ENCODE measurements at regions not wholly inside any gene's neighbourhood (a gene's known extent, or its start where the extent isn't known, plus 50 kb on each side); places are given as distances from the start of the nearest gene placed in this dataset.
A peak's percentile ranks its signal among the peaks of the same experiment; 100 is the strongest.
"Not testable (repeated sequence)": the region's sequence is repeated elsewhere in the genome, so short reads cannot be mapped to it uniquely, and the experiment has no call there.

GRCh38 chr4:34422472-34423175 lies 1821.7 kb downstream of the ARAP2 start:
- ChIA-PET CTCF (no interaction called here), POLR2A (no interaction called here)
- no peak overlapping the region for H3K27ac ChIP-seq
- FAIRE-seq (no peak), DNase-seq (ENCODE audit: low read depth in 1 of 2, low spot score in 1 of 2) (peak in 1 of 2 experiments; percentile 10), ATAC-seq (no peak)
- TF ChIP-seq SMC3 (IDR thresholded peaks at IDR 0.05) (peak; percentile 32; the same call in 2 of the 3 replicates), RAD21 (conservative IDR thresholded peaks at IDR 0.05 in 1 of 2, IDR thresholded peaks at IDR 0.05 in 1 of 2) (peak; percentile 59 to 60), TFCP2L1 (CRISPR knock-in tag; IDR thresholded peaks at IDR 0.05) (no peak), POLR2A (IDR thresholded peaks at IDR 0.05; ENCODE audit: low read length) (no peak), CEBPB (IDR thresholded peaks at IDR 0.05) (no peak), NPAS2 (CRISPR knock-in tag; IDR thresholded peaks at IDR 0.05; ENCODE audit: borderline replicate concordance) (no peak), CTCF (IDR thresholded peaks at IDR 0.05) (peak; percentile 21; the same call in 1 of the 3 replicates)
- H3K4me1 ChIP-seq, result no peaks in the 10 kb centered on the region
- H3K4me2 ChIP-seq, result peak overlapping the region; percentile 46; the same call in 1 of the 3 replicates
- no peaks in the 10 kb centered on the region for H3K9me3 ChIP-seq
- WGBS (ENCODE audit: missing lambda C conversion rate), result 15% methylated on average over 4 of the region's 4 CpGs
- H3K4me3 ChIP-seq, result no peak overlapping the region

GRCh38 chr4:34432706-34433105 lies 1811.6 kb downstream of the ARAP2 start:
- CTCF ChIA-PET, result no interaction called here
- DNase-seq (ENCODE audit: low read depth in 1 of 2, low spot score in 1 of 2), result no peak
- Histone ChIP-seq H3K27ac (no peak overlapping the region), H3K9me3 (no peaks in the 10 kb centered on the region), H3K4me1 (no peaks in the 10 kb centered on the region), H3K4me2 (no peak overlapping the region), H3K4me3 (no peak overlapping the region)
- no peak for TF ChIP-seq CEBPB (IDR thresholded peaks at IDR 0.05)
- TF ChIP-seq JUN (IDR thresholded peaks at IDR 0.05), result no peak
- TF ChIP-seq PBX3 (IDR thresholded peaks at IDR 0.05), result no peak
- TF ChIP-seq ESRRA (IDR thresholded peaks at IDR 0.05; ENCODE audit: borderline replicate concordance, low read length), result no peak
- no peak for TF ChIP-seq HEYL (CRISPR knock-in tag; IDR thresholded peaks at IDR 0.05)
- no peak for TF ChIP-seq USF2 (IDR thresholded peaks at IDR 0.05)
- no peak for TF ChIP-seq HES2 (IDR thresholded peaks at IDR 0.05)
- TF ChIP-seq EHF (CRISPR knock-in tag; IDR thresholded peaks at IDR 0.05), result no peak
- TF ChIP-seq RCOR1 (IDR thresholded peaks at IDR 0.05; ENCODE audit: low read depth, low read length), result no peak
- no peak for TF ChIP-seq FOSB (CRISPR knock-in tag; IDR thresholded peaks at IDR 0.05)
- TF ChIP-seq RFX5 (IDR thresholded peaks at IDR 0.05), result no peak
- WGBS (ENCODE audit: missing lambda C conversion rate), result 69% methylated on average over 5 of the region's 5 CpGs
- POLR2A ChIA-PET, result no interaction called here
- ATAC-seq, result no peak
- no peak for FAIRE-seq

GRCh38 chr4:34434377-34434776 lies 1809.9 kb downstream of the ARAP2 start:
- DNase-seq (ENCODE audit: low read depth in 1 of 2, low spot score in 1 of 2); H3K4me1 ChIP-seq; H3K4me2 ChIP-seq; H3K9me3 ChIP-seq; H3K27ac ChIP-seq; H3K4me3 ChIP-seq; POLR2A ChIA-PET; FAIRE-seq; CTCF ChIA-PET; ATAC-seq: not testable (repeated sequence)
- WGBS (ENCODE audit: missing lambda C conversion rate), result 62% methylated on average over 5 of the region's 5 CpGs
